ENCODE measurements at regions not wholly inside any gene's neighbourhood (a gene's known extent, or its start where the extent isn't known, plus 50 kb on each side); places are given as distances from the start of the nearest gene placed in this dataset.

- no peak overlapping the region for H3K4me3 ChIP-seq (ENCODE audit: low read depth, poor library complexity, severe bottlenecking)
- WGBS, 2 donors, result 55 to 57% methylated on average over 20 of the region's 20 CpGs
- intact Hi-C loops (cut with DNase I; ENCODE audit: low total_unique reads), result no loop called here
- peak in 1 of 2 donors; percentile 72 for DNase-seq (ENCODE audit: low spot score in 2 of 2)
- no peak for TF ChIP-seq POLR2A (IDR thresholded peaks at IDR 0.05)
- TF ChIP-seq, protein P1, sequence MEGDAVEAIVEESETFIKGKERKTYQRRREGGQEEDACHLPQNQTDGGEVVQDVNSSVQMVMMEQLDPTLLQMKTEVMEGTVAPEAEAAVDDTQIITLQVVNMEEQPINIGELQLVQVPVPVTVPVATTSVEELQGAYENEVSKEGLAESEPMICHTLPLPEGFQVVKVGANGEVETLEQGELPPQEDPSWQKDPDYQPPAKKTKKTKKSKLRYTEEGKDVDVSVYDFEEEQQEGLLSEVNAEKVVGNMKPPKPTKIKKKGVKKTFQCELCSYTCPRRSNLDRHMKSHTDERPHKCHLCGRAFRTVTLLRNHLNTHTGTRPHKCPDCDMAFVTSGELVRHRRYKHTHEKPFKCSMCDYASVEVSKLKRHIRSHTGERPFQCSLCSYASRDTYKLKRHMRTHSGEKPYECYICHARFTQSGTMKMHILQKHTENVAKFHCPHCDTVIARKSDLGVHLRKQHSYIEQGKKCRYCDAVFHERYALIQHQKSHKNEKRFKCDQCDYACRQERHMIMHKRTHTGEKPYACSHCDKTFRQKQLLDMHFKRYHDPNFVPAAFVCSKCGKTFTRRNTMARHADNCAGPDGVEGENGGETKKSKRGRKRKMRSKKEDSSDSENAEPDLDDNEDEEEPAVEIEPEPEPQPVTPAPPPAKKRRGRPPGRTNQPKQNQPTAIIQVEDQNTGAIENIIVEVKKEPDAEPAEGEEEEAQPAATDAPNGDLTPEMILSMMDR (IDR thresholded peaks at IDR 0.05), result no peak
Observed at GRCh38 chr15:75138016-75138999, 63.4 kb upstream of the C15orf39 start.

GRCh38 chr15:75140080-75140879, 61.4 kb upstream of the C15orf39 start:
- TF ChIP-seq, protein P1 (IDR thresholded peaks at IDR 0.05), result no peak
- no peak for TF ChIP-seq POLR2A (IDR thresholded peaks at IDR 0.05)
- intact Hi-C loops (cut with DNase I; ENCODE audit: low total_unique reads), result no loop called here
- DNase-seq (ENCODE audit: low spot score in 2 of 2), result no peak
- WGBS, 2 donors, result 86 to 90% methylated on average over 7 of the region's 7 CpGs
- no peak overlapping the region for H3K4me3 ChIP-seq (ENCODE audit: low read depth, poor library complexity, severe bottlenecking)

DNA sequence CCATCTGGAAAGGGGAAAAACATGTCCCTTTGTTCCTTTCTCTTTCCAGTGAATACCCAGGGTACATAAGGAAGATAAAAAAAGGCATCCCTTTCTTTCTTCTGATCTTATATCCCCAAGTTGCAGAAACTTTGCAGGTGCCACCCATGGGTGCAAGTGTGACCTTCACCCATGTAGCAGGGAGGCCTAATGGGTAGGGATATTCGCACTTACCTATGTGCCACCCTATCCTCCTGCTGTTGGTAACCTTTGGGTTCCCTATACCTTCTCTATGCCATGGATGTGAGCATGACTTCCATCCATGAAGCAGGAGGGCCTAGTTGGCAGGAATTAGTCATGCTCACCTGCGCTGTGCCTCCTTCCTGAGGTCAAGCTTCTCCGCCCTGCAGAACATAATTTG, 59.2 kb upstream of the C15orf39 start:
- WGBS, 2 donors, result 94 to 96% methylated on average over 3 of the region's 3 CpGs
- TF ChIP-seq POLR2A (IDR thresholded peaks at IDR 0.05), result no peak
- TF ChIP-seq, protein P1 (IDR thresholded peaks at IDR 0.05), result no peak
- no peak for DNase-seq (ENCODE audit: low spot score in 2 of 2)
- intact Hi-C loops (cut with DNase I; ENCODE audit: low total_unique reads), result no loop called here
- H3K4me3 ChIP-seq (ENCODE audit: low read depth, poor library complexity, severe bottlenecking), result no peak overlapping the region

GRCh38 chr15:75143738-75144334, 57.8 kb upstream of the C15orf39 start:
- DNase-seq (ENCODE audit: low spot score in 2 of 2), result no peak
- intact Hi-C loops (cut with DNase I; ENCODE audit: low total_unique reads), result no loop called here
- WGBS, 2 donors, result 90% methylated on average over 5 of the region's 5 CpGs
- TF ChIP-seq POLR2A (IDR thresholded peaks at IDR 0.05), result no peak
- TF ChIP-seq, protein P1 (IDR thresholded peaks at IDR 0.05), result no peak
- no peak overlapping the region for H3K4me3 ChIP-seq (ENCODE audit: low read depth, poor library complexity, severe bottlenecking)

- no peak overlapping the region for H3K4me3 ChIP-seq (ENCODE audit: low read depth, poor library complexity, severe bottlenecking)
- TF ChIP-seq, protein P1 (IDR thresholded peaks at IDR 0.05), result no peak
- no peak for TF ChIP-seq POLR2A (IDR thresholded peaks at IDR 0.05)
- intact Hi-C loops (cut with DNase I; ENCODE audit: low total_unique reads), result no loop called here
- no peak for DNase-seq (ENCODE audit: low spot score in 2 of 2)
- 57 to 74% methylated on average over 7 of the region's 7 CpGs for WGBS, 2 donors
Observed at GRCh38 chr15:75145027-75145841, 56.4 kb upstream of the C15orf39 start.

Measured in lower leg skin (tissue), 4 donors.